IMR-90 (cell line): ENCODE measurements at regions not wholly inside any gene's neighbourhood (a gene's known extent, or its start where the extent isn't known, plus 50 kb on each side); places are given as distances from the start of the nearest gene placed in this dataset.

ENCODE experiments used
- ATAC-seq: fragments of 200-7000 bp; cut with Tn5 transposase; 2 replicates; pipeline ENCODE4 v1.9.1; 2020; ENCODE audit warnings: low read depth, mild to moderate bottlenecking, moderate library complexity
- BruUV-seq: library from RNA; stranded (reverse); fragments of 400-500 nt; replicated peaks from 2 replicates; lab custom pipeline; 2021; lab: Mats Ljungman, UMichigan
- CTCF ChIA-PET: fragments of 300-600 bp; formaldehyde crosslinking; extraction: SDS; loops from one replicate; lab custom pipeline; 2021; ENCODE audit warnings: antibody characterized with exemption; lab: Yijun Ruan, JAX
- POLR2A ChIA-PET: fragments of 300-600 bp; sonication (Branson Sonifier 250); formaldehyde crosslinking; loops from one replicate; lab custom pipeline; 2022; ENCODE audit warnings: antibody characterized with exemption; ENCODE audit not compliant: unreplicated experiment; lab: Charles Lee
- DNase-seq: peaks from one replicate; pipeline ENCODE4 v3.0.0; 2013
- H2AFZ ChIP-seq: replicated peaks from 2 replicates; pipeline ENCODE3; 2013; ENCODE audit warnings: low read length, mild to moderate bottlenecking; ENCODE audit not compliant: poor library complexity
- H2AK5ac ChIP-seq: 2 replicates; pipeline ENCODE4 v1.6.1; 2013; ENCODE audit warnings: low read depth, low read length, inconsistent platforms
- H2AK9ac ChIP-seq: replicated peaks from 2 replicates; pipeline ENCODE3; 2013; ENCODE audit warnings: mild to moderate bottlenecking, low read depth, low read length, moderate library complexity; ENCODE audit not compliant: poor library complexity
- H2BK120ac ChIP-seq: 2 replicates; pipeline ENCODE4 v1.6.1; 2013; ENCODE audit warnings: low read depth, low read length, inconsistent platforms
- H2BK15ac ChIP-seq: 3 replicates; pipeline ENCODE4 v1.6.1; 2013; ENCODE audit warnings: low read depth, low read length, inconsistent platforms
- H2BK20ac ChIP-seq: 2 replicates; pipeline ENCODE4 v1.6.1; 2013; ENCODE audit warnings: low read depth, mild to moderate bottlenecking, inconsistent platforms, low read length, moderate library complexity
- H2BK5ac ChIP-seq: 2 replicates; pipeline ENCODE4 v1.6.1; 2013; ENCODE audit warnings: mild to moderate bottlenecking, low read depth, low read length, inconsistent platforms; ENCODE audit not compliant: poor library complexity, severe bottlenecking
- H3K14ac ChIP-seq: replicated peaks from 2 replicates; pipeline ENCODE4 v1.6.1; 2013; ENCODE audit warnings: low read depth, low read length, inconsistent platforms
- H3K18ac ChIP-seq: 2 replicates; pipeline ENCODE4 v1.6.1; 2013; ENCODE audit warnings: low read depth, low read length, control low read depth
- H3K23ac ChIP-seq: 2 replicates; pipeline ENCODE4 v1.6.1; 2013; ENCODE audit warnings: low read depth, low read length, inconsistent platforms
- H3K27ac ChIP-seq: 2 replicates; pipeline ENCODE4 v1.5.1; 2013; ENCODE audit warnings: mild to moderate bottlenecking, control low read depth, low read length; ENCODE audit not compliant: insufficient read depth
- H3K27me3 ChIP-seq: 2 replicates; pipeline ENCODE4 v1.6.1; 2013; ENCODE audit warnings: low read length; ENCODE audit not compliant: control insufficient read depth, insufficient read depth
- H3K36me3 ChIP-seq: 2 replicates; pipeline ENCODE4 v1.6.1; 2013; ENCODE audit warnings: low read length, mixed read lengths; ENCODE audit not compliant: control insufficient read depth, insufficient read depth
- H3K4ac ChIP-seq: 2 replicates; pipeline ENCODE4 v1.6.1; 2013; ENCODE audit warnings: low read depth, low read length, inconsistent platforms
- H3K4me1 ChIP-seq: 2 replicates; pipeline ENCODE4 v1.6.1; 2013; ENCODE audit warnings: low read length, mixed read lengths; ENCODE audit not compliant: control insufficient read depth, insufficient read depth
- H3K4me2 ChIP-seq: 2 replicates; pipeline ENCODE4 v1.6.1; 2013; ENCODE audit warnings: low read depth, mild to moderate bottlenecking, control low read depth, low read length, moderate library complexity
- H3K4me3 ChIP-seq: 2 replicates; pipeline ENCODE4 v1.5.1; 2013; ENCODE audit warnings: low read depth, mild to moderate bottlenecking, control low read depth, low read length, moderate library complexity; ENCODE audit not compliant: insufficient read depth
- H3K56ac ChIP-seq: 2 replicates; pipeline ENCODE4 v1.6.1; 2013; ENCODE audit warnings: low read length, inconsistent platforms; ENCODE audit not compliant: insufficient read depth; ENCODE audit errors: extremely low read depth
- H3K79me1 ChIP-seq, 2 experiments: 2 replicates each; pipeline ENCODE4 v1.6.1; 2013; ENCODE audit warnings: low read length in 2 of 2, inconsistent platforms in 1 of 2, low read depth in 1 of 2
- H3K9ac ChIP-seq: 2 replicates; pipeline ENCODE4 v1.6.1; 2013; ENCODE audit warnings: low read depth, low read length, control low read depth
- H3K9me1 ChIP-seq: 2 replicates; pipeline ENCODE4 v1.6.1; 2013; ENCODE audit warnings: low read length, inconsistent platforms; ENCODE audit not compliant: insufficient read depth
- H3K9me3 ChIP-seq: 2 replicates; pipeline ENCODE4 v1.6.1; 2013; ENCODE audit warnings: low read length; ENCODE audit not compliant: control insufficient read depth, insufficient read depth
- H4K20me1 ChIP-seq: 2 replicates; pipeline ENCODE4 v1.6.1; 2013; ENCODE audit warnings: low read length, inconsistent platforms; ENCODE audit not compliant: insufficient read depth
- H4K5ac ChIP-seq: 2 replicates; pipeline ENCODE4 v1.6.1; 2013; ENCODE audit warnings: mild to moderate bottlenecking, low read depth, low read length, control low read depth
- H4K8ac ChIP-seq, 2 experiments: 2 replicates each; pipeline ENCODE4 v1.6.1; 2013; ENCODE audit warnings: low read depth in 2 of 2, low read length in 2 of 2, control low read depth in 1 of 2, inconsistent platforms in 1 of 2
- H4K91ac ChIP-seq: 2 replicates; pipeline ENCODE4 v1.6.1; 2013; ENCODE audit warnings: low read depth, low read length, inconsistent platforms; ENCODE audit not compliant: insufficient read depth
- CEBPB ChIP-seq: IDR thresholded peaks from 2 replicates; pipeline ENCODE4 v1.6.1; 2012; ENCODE audit warnings: low read depth, low read length, improper control_type of control experiment
- FOS ChIP-seq: fragments of 150-350 bp; IDR thresholded peaks from 2 replicates; pipeline ENCODE4 v1.6.1; 2016; ENCODE audit warnings: low read depth, low read length
- MAFK ChIP-seq: IDR thresholded peaks from 2 replicates; pipeline ENCODE4 v1.6.1; 2012; ENCODE audit warnings: low read depth, low read length, improper control_type of control experiment
- NFE2L2 ChIP-seq: fragments of 150-350 bp; IDR thresholded peaks from 2 replicates; pipeline ENCODE4 v1.6.1; 2016; ENCODE audit warnings: low read depth, mild to moderate bottlenecking, low read length
- POLR2A ChIP-seq: IDR thresholded peaks from 2 replicates; pipeline ENCODE4 v1.6.1; 2012; ENCODE audit warnings: mild to moderate bottlenecking, low read depth, low read length
- RAD21 ChIP-seq: IDR thresholded peaks from 2 replicates; pipeline ENCODE4 v1.6.1; 2012; ENCODE audit warnings: low read length, improper control_type of control experiment
- SMC3 ChIP-seq: fragments of 150-350 bp; IDR thresholded peaks from 2 replicates; pipeline ENCODE4 v1.6.1; 2016; ENCODE audit warnings: low read depth, mild to moderate bottlenecking, antibody characterized with exemption, low read length, moderate library complexity
- WGBS, 2 experiments: methylation state at CpG; one replicate each; pipeline versions ENCODE4 v1.1.5 to v1.1.7; 2013; ENCODE audit warnings: missing lambda C conversion rate in 2 of 2; ENCODE audit not compliant: insufficient read length in 1 of 2; ENCODE audit errors: extremely low coverage in 2 of 2; 5-methylcytosine and 5-hydroxymethylcytosine counted together
- dilution Hi-C: fragments of 300-500 bp; cut with HindIII; formaldehyde crosslinking; loops from one replicate; pipeline ENCODE4 v1.14.3; 2018; ENCODE audit warnings: low sequenced_read_pairs; ENCODE audit not compliant: unreplicated experiment
- in situ Hi-C: fragments of 300-500 bp; cut with MboI; formaldehyde crosslinking; loops from 3 replicates; pipeline ENCODE4 v1.14.3; 2019; ENCODE audit warnings: low sequenced_read_pairs, inconsistent platforms, mixed read lengths
- intact Hi-C: fragments of 100-400 bp; cut with micrococcal nuclease; formaldehyde crosslinking; loops from 2 replicates; pipeline ENCODE4 v1.10.0; 2022

DNA sequence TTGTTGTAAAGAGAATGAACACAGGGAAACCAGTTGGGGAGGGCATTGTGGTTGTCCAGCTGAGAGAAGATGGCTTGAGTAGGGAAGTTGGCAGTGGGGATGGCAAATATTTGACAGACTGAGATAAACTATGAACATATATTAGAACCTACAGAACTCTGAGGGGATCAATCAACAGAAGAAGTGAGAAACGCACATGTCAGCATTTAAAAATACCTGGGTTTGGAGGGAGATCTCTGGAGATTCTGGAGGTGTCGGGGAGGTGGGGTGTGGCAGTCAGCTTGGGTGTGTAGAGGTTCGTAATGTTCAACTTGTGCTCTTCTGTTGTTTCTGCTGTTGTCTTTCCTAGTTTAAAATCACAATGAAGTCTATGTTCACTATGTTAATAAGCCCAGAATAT, 517.8 kb downstream of the AACS start:
- Histone ChIP-seq H2AFZ (no peak overlapping the region), H2BK20ac (no peak overlapping the region), H2AK9ac (no peak overlapping the region), H3K9me3 (peaks cover 12% of the 10 kb centered on the region), H3K56ac (no peak overlapping the region), H3K18ac (no peak overlapping the region), H3K4me2 (no peak overlapping the region), H4K91ac (no peak overlapping the region), H3K27ac (no peak overlapping the region), H2AK5ac (no peak overlapping the region), H3K79me1 (no peaks in the 10 kb centered on the region), H3K9me1 (no peaks in the 10 kb centered on the region), H2BK15ac (no peak overlapping the region), H3K36me3 (no peaks in the 10 kb centered on the region), H4K20me1 (no peaks in the 10 kb centered on the region), H3K4me1 (no peaks in the 10 kb centered on the region), H3K4ac (no peak overlapping the region), H4K5ac (no peak overlapping the region), H3K14ac (no peak overlapping the region), H2BK120ac (no peak overlapping the region), H3K27me3 (no peaks in the 10 kb centered on the region), H4K8ac (no peak overlapping the region), H3K9ac (no peak overlapping the region), H3K23ac (no peak overlapping the region), H3K4me3 (no peak overlapping the region), H2BK5ac (no peak overlapping the region)
- no peak for DNase-seq
- WGBS, 2 experiments, result no CpG with 5 or more reads among the region's 3 CpGs
- no peak for TF ChIP-seq POLR2A
- no peak for TF ChIP-seq CEBPB
- no peak for TF ChIP-seq SMC3
- TF ChIP-seq FOS, result no peak
- TF ChIP-seq NFE2L2, result no peak
- TF ChIP-seq RAD21, result no peak
- TF ChIP-seq MAFK, result peak; percentile 80
- ChIA-PET POLR2A (no interaction called here), CTCF (no interaction called here)
- intact Hi-C loops, result no loop called here
- ATAC-seq, result no peak
- in situ Hi-C loops, result no loop called here
- BruUV-seq, result no TSS peak
- dilution Hi-C loops, result no loop called here
